Progenitor cell of endocrine pancreas (in vitro differentiated cells): ENCODE measurements at regions not wholly inside any gene's neighbourhood (a gene's known extent, or its start where the extent isn't known, plus 50 kb on each side); places are given as distances from the start of the nearest gene placed in this dataset.

Source experiments
- DNase-seq: peaks from one replicate; pipeline ENCODE4 v3.0.0; 2021; ENCODE audit warnings: low spot score; ENCODE audit not compliant: unreplicated experiment
- H3K27ac Mint-ChIP-seq: 2 replicates; pipeline ENCODE4 v1.8.0; 2021; ENCODE audit warnings: mild to moderate bottlenecking, moderate library complexity, mixed read lengths
- H3K27me3 Mint-ChIP-seq: 2 replicates; pipeline ENCODE4 v1.8.0; 2021; ENCODE audit warnings: mixed read lengths
- H3K36me3 Mint-ChIP-seq: 2 replicates; pipeline ENCODE4 v1.8.0; 2022; ENCODE audit warnings: mixed read lengths; ENCODE audit not compliant: insufficient read depth
- H3K4me1 Mint-ChIP-seq: 2 replicates; pipeline ENCODE4 v1.8.0; 2021; ENCODE audit warnings: low read depth, mixed read lengths
- H3K4me3 Mint-ChIP-seq: 2 replicates; pipeline ENCODE4 v1.8.0; 2021; ENCODE audit warnings: low read depth, mild to moderate bottlenecking, moderate library complexity, mixed read lengths
- H3K9me3 Mint-ChIP-seq: 2 replicates; pipeline ENCODE4 v1.8.0; 2021; ENCODE audit warnings: low read depth, mixed read lengths
- CTCF ChIP-seq: fragments of 200-600 bp; sonication (generic); IDR thresholded peaks from one replicate; pipeline ENCODE4 v1.5.0; 2021; ENCODE audit warnings: antibody characterized with exemption, mild to moderate bottlenecking; ENCODE audit not compliant: unreplicated experiment

- Mint-ChIP-seq H3K9me3 (no peaks in the 10 kb centered on the region), H3K27me3 (no peaks in the 10 kb centered on the region), H3K36me3 (no peaks in the 10 kb centered on the region), H3K27ac (no peak overlapping the region), H3K4me3 (no peak overlapping the region), H3K4me1 (no peaks in the 10 kb centered on the region)
- DNase-seq, result no peak
- no peak for TF ChIP-seq CTCF
Observed at GRCh38 chr22:49095366-49095765, 732.3 kb downstream of the BRD1 start.

GRCh38 chr22:49094858-49095257 lies 732.8 kb downstream of the BRD1 start:
- DNase-seq, result no peak
- no peaks in the 10 kb centered on the region for H3K36me3 Mint-ChIP-seq
- no peaks in the 10 kb centered on the region for H3K4me1 Mint-ChIP-seq
- no peak overlapping the region for H3K27ac Mint-ChIP-seq
- H3K4me3 Mint-ChIP-seq, result no peak overlapping the region
- no peaks in the 10 kb centered on the region for H3K9me3 Mint-ChIP-seq
- TF ChIP-seq CTCF, result no peak
- no peaks in the 10 kb centered on the region for H3K27me3 Mint-ChIP-seq

- no peak overlapping the region for H3K4me3 Mint-ChIP-seq
- no peaks in the 10 kb centered on the region for H3K9me3 Mint-ChIP-seq
- TF ChIP-seq CTCF, result no peak
- no peaks in the 10 kb centered on the region for H3K4me1 Mint-ChIP-seq
- H3K27me3 Mint-ChIP-seq, result no peaks in the 10 kb centered on the region
- no peaks in the 10 kb centered on the region for H3K36me3 Mint-ChIP-seq
- H3K27ac Mint-ChIP-seq, result no peak overlapping the region
- no peak for DNase-seq
Observed at GRCh38 chr22:49094151-49094550, 733.5 kb downstream of the BRD1 start.

- no peak for DNase-seq
- Mint-ChIP-seq H3K36me3 (no peaks in the 10 kb centered on the region), H3K9me3 (no peaks in the 10 kb centered on the region), H3K27me3 (no peaks in the 10 kb centered on the region), H3K4me3 (no peak overlapping the region), H3K4me1 (no peaks in the 10 kb centered on the region), H3K27ac (no peak overlapping the region)
- TF ChIP-seq CTCF, result no peak
Observed at GRCh38 chr22:49093192-49093880, 734.3 kb downstream of the BRD1 start.

- Mint-ChIP-seq H3K4me3 (no peak overlapping the region), H3K4me1 (peaks cover 3% of the 10 kb centered on the region), H3K9me3 (no peaks in the 10 kb centered on the region), H3K27ac (no peak overlapping the region), H3K27me3 (no peaks in the 10 kb centered on the region), H3K36me3 (no peaks in the 10 kb centered on the region)
- DNase-seq, result no peak
- no peak for TF ChIP-seq CTCF
Observed at GRCh38 chr22:49092716-49093115, 735.0 kb downstream of the BRD1 start.
